DMS153 treated with DMSO at 0.1 percent for 48 hours (cell line): ENCODE measurements at regions not wholly inside any gene's neighbourhood (a gene's known extent, or its start where the extent isn't known, plus 50 kb on each side); places are given as distances from the start of the nearest gene placed in this dataset.
A peak's percentile ranks its signal among the peaks of the same experiment; 100 is the strongest.
"Not testable (repeated sequence)": the region's sequence is repeated elsewhere in the genome, so short reads cannot be mapped to it uniquely, and the experiment has no call there.

ENCODE experiments used
- DNase-seq: peaks from one replicate; lab custom pipeline; 2025; ENCODE audit not compliant: unreplicated experiment; lab: John Stamatoyannopoulos, UW

DNA sequence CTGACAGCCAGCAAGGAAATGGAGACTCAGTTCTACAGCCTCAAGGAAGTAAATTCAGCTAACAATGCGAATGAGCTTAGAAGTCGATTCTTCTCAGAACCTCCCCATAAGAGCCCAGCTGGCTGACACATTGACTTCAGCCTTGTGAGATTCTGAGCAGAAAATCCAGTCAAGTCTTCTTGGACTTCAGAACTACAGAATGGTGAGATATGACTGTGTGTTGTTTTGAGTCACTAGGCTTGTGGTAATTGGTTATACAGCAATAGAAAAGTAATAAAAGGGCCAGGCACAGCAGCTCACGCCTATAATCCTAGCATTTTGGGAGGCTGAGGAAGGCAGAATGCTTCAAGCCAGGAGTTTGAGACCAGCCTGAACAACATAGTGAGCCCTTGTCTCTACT lies 161.8 kb upstream of the IVNS1ABP start:
- DNase-seq, result no peak

DNA sequence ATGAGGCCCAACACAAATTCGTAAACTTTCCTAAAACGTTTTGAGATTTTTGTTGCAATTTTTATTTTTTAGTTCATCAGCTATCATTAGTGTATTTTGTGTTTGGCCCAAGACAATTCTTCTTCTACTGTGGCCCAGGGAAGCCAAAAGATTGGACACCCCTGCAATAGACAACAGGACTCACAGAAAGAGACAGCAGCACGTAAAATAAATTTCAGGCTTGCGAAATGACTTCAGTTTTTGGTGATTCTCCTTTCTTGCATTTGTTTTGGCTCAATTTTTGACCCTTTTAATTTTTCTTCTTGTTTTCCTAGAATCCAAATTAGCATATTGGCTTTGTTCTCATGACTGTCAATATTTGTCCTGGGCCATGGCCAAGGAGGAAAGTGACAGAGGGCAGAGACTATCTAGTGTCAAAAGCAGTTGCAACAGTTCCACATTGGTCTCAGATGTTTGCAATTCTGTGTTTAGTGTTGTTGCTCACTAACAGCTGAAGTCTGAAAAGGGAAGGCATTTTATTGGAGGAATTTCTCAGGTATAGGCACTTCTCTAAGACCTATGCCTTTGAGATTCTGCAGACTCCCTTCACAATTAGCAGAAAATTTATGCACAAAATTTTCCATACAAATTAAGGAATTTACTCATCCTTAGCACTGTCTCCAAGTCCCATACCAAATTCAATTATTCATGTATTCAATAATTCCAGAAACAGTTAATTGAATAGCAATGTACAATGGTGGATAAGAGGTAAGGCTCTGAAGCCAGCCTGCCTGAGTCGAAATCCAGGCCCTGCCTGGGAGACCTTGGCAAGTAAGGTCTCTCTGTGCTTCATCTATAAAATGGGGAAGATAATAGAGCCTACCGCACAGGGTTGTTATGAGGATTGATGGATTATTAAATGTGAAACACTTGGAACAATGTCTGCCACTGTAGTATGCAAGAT lies 160.9 kb upstream of the IVNS1ABP start:
- DNase-seq, result peak; percentile 71

DNA sequence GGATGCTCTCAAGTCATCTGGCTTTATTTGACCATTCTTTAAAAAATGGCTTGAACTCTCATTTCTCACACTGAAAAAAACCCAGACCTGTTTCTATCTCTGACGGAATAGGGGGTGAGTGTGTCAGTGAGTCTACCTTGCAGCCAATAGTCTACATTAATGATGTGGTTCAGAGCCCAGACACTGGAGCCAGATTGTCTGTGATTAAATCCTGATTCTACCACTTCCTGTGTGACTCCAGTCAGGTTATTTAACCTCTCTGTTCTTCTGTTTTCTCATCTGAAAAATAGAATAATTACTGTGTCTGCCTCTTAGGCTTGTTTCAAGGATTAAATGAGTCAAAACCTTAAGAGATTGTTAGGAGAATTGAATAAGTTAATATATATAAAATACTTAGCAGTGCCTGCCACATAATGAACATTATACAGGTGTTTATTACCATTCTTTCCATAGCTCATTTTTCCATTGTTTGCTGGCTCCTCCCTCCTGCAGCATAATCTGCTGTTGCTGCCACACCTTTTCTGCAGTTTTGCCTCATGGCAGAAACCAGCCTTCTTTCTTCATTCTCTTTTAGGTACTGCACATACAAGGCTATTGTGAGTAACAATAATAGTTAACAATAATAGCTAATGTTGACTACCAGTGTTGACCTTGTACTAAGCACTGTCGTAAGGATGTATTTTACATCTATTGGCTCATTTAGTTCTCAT lies 157.6 kb upstream of the IVNS1ABP start:
- DNase-seq, result no peak

GRCh38 chr1:185473186-185473585 lies 156.1 kb upstream of the IVNS1ABP start:
- no peak for DNase-seq

DNA sequence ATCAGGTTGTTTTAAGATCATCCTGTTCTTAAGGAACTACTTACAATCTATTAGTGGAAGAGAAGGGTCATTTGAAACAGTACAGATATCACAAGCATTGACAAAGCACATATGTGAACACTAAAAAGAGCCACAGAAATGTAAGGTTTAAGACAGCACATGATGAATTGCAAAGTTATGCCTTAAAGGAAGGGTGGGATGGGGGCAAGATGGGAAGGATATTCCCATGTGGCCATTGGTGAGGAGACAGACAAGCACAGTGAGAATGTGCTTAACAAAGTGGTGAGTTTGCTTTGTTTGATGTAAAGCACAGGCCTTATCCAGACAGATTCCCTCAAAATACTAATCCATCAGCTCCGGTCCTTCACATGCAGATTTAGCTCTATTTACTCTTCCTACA lies 151.6 kb upstream of the IVNS1ABP start:
- no peak for DNase-seq

DNA sequence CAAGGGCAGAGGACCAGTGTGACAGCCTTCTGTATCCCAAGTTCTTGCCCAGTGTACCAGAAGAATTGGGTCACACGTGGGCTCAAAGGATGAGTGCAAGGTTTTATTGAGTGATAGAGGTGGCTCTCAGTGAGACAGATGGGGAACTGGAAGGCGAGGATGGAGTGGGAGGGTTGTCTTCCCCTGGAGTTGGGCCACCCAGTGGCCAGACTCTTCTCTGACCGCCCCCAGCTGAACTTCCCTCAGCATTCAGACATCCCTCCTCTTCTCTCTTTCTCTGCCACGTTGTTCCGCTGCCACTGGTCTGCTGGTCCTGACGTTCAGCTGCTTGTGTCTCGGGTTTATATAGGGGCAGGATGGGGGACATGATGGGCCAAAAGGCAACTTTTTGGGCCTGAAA lies 150.1 kb upstream of the IVNS1ABP start:
- no peak for DNase-seq

GRCh38 chr1:185464777-185465176 lies 147.7 kb upstream of the IVNS1ABP start:
- no peak for DNase-seq

DNA sequence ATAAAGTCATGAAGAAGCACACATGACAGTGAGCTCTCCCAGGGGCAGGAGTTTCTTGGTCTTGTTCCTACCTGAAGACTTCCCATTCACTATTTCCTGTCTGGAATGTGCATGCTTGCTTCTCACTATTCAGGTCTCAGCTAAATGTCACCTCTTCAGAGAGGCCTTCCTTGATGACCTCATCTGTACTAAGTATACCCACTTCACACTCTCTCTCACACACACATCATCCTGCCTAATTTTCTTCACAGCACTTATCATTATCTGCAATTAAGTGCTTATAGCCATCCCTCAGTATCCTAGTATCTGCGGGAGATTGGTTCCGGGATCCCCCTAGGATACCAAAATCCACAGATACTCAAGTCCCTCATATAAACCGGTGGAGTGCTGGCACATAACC lies 146.4 kb upstream of the IVNS1ABP start:
- DNase-seq, result no peak

- no peak for DNase-seq
Measured at GRCh38 chr1:185463011-185463410, 146.0 kb upstream of the IVNS1ABP start.

GRCh38 chr1:185460723-185461122 lies 143.7 kb upstream of the IVNS1ABP start:
- DNase-seq, result not testable (repeated sequence)

- no peak for DNase-seq
Measured at GRCh38 chr1:185459141-185459540, 142.1 kb upstream of the IVNS1ABP start.

- no peak for DNase-seq
Measured at GRCh38 chr1:185458670-185459069, 141.6 kb upstream of the IVNS1ABP start.

GRCh38 chr1:185453496-185454192 lies 136.6 kb upstream of the IVNS1ABP start:
- no peak for DNase-seq

DNA sequence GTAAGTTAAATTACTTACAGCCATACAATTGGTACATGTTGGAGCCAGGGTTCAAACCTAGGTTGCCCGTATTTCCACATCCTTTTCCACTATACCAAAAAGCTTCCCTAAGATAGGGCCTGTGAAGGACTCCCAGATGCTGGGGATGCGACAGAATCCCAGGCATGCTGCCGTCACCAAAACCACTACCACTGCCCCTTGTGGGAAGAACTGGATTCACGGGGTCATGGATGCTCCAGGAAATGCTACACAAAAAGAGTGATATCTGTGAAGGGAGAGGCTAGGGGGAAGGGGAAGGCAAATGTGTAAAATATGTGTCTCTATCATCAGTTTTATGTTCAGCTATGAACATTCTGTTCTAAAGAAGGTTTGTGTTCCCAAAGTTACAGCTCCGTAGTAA lies 133.9 kb upstream of the IVNS1ABP start:
- no peak for DNase-seq

DNA sequence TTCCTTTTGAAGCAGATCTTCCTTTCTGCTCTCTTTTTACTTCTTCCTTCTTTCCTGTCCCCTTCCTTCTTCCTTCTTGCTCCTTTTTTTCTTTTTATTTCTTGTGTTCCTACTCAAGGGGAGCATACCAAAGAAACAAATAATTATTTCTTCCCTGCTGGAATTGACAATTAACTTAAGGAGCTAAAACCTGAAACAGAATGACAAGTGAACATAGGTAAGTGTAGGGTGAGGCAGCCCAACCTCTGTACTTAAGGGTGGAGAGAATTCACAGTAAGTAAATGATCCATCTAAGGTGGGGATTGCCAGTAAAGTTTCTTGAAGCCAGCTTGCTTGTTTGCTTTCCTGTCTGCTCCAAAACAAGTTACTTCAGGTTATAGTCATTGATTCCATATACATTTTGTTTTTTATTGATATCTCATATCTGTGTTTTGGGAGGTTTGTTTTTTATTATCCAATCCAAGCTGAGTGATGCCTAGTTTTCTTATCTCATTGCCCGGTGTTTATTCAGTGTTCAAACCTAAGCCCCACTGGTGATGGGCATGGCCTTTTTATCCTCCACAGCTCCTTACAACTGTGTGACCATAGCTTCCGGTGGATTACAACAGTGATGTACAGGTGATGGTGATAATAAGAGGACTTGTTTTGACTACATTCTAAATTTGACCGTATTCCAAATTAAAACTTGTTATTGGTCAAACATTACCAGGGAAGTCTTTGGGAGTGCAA lies 133.2 kb upstream of the IVNS1ABP start:
- DNase-seq, result no peak

- no peak for DNase-seq
Measured at GRCh38 chr1:185449378-185450059, 132.5 kb upstream of the IVNS1ABP start.

- DNase-seq, result no peak
Measured at GRCh38 chr1:185448591-185449186, 131.6 kb upstream of the IVNS1ABP start.

DNA sequence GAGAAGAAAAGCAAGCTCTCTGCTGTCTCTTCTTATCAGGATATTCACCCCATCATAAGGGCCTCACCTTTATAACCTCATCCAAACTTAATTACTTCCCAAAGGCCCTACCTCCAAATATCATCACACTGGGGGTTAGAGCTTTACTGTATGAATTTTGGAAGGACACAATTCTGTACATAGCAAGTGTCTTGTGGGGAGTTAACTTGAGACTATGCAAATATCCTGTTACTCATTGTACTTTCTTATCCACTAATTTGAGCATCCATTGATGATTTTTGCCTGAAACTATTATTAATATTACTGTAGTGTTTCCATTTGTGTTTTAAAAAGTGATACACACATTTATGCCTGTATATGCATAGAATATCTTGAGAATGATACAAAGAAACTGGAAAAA lies 129.1 kb upstream of the IVNS1ABP start:
- DNase-seq, result no peak

GRCh38 chr1:185445594-185445993 lies 128.6 kb upstream of the IVNS1ABP start:
- no peak for DNase-seq

DNA sequence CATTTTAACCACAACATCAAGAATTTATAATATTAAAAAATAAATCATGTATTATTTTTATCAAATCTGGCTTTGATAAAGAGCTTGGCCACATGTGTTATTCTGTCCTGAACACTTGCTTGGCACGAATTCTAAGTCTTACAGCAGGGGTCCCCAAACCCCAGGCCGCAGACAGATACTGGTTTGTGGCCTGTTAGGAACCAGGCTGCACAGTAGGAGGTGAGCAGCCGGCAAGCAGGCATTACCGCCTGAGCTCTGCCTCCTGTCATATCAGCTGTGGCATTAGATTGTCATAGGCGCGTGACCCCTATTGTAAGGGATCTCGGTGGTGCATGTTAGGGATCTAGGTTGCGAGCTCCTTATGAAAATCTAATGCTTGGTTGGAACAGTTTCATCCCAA lies 127.6 kb upstream of the IVNS1ABP start:
- no peak for DNase-seq
